CD4-positive, alpha-beta T cell treated with Interleukin-2 at 100 ng/mL for 4 hours (primary cell): ENCODE measurements at regions not wholly inside any gene's neighbourhood (a gene's known extent, or its start where the extent isn't known, plus 50 kb on each side); places are given as distances from the start of the nearest gene placed in this dataset.
"Not testable (repeated sequence)": the region's sequence is repeated elsewhere in the genome, so short reads cannot be mapped to it uniquely, and the experiment has no call there.

ENCODE experiments used
- DNase-seq: peaks from one replicate; pipeline ENCODE4 v3.0.0-alpha.2; 2020; ENCODE audit warnings: low spot score

DNA sequence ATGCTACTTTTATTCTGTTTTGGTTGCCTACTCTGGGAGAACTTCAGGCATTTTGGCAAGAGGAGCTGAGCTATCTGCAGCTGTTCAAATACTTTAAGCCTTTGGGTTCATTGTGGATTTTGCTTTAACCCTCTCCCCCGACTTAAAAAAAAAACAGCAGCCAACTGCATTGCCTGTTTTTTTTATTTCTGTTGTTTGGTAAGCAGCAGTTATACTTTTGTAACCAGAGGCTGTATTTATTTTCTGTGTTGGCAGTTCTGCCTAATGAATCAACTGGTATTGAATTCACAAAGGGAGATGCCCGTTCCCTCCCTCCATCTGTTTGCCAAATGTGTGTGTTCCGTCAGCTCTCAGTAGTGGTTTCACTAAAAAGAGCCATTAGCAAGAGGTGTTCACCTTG, 484.0 kb downstream of the UTRN start:
- no peak for DNase-seq

DNA sequence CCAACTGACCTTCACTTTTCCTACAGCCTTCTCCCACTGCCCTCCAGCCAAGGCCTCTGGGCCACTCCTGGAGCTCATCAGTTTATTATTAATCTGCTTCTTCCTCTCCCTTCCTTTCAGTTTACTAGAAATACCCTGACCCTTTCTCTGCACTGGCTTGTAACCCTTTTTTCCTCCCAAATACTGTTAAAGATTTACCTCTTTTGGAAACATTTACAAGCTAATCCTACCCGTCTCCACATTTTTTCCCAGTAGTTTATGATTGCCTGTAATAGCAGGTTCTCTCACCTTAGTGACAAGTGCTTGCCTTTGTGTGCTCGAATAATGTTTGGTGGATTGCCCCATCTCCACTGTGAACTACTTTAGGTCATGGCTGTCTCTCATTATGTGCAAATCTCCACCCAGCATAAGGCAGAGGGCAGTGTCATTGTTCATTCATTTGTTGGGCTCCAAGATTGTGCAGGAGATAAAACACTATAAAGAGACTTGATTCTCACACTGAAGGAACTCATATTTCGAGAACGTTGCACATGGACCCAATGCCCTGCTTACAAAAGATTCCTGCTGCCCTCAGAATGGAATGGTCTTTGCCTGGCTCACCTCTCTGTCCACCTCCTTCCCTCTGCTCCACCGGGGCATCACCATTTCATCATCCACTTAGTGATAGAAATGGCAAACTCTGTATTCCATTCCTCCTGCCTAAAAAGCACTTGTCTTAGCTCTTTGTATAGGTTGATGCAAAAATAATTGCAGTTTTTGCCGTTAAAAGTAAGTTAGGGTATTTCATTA, 491.1 kb downstream of the UTRN start:
- DNase-seq = no peak

GRCh38 chr6:144777249-144777648, 492.1 kb downstream of the UTRN start:
- DNase-seq = no peak

GRCh38 chr6:144778056-144778455, 492.9 kb downstream of the UTRN start:
- no peak for DNase-seq

GRCh38 chr6:144778773-144779492, 493.8 kb downstream of the UTRN start:
- no peak for DNase-seq

- DNase-seq = no peak
These were observed 496.7 kb downstream of the UTRN start for GRCh38 chr6:144781836-144782235.

DNA sequence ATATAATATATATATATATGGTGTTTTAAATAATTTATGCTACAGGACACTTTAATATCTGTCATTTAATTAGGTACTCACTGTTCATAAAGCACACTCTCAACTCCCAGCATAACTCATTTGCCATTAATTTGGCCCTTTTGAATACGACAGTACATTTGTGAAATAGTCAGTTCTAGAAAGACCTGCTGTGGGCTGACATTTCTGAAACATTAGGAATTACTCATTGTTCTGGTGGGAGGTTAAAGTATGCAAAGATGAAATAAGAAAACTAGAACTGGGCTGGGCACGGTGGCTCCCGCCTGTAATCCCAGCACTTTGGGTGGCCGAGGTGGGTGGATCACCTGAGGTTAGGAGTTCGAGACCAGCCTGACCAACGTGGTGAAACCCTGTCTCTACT, 497.5 kb downstream of the UTRN start:
- DNase-seq = no peak

DNA sequence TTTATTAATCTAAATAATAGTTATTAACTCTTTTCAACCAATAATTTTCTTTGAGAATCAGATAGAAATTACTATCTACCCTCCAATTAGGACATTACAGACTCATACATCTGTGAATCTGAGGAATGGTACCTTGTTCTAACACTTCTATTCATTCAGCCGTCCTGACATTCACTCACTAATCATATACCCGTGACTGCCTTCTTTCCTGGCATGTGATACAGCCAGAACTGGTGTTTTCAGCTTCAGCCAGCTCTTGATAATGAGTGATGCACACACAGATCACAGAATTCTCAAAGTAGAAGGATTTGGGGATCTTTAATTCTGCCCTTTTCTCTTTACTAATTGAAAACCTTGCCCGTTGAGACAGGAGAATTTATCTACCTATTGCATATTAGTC, 499.9 kb downstream of the UTRN start:
- no peak for DNase-seq

DNA sequence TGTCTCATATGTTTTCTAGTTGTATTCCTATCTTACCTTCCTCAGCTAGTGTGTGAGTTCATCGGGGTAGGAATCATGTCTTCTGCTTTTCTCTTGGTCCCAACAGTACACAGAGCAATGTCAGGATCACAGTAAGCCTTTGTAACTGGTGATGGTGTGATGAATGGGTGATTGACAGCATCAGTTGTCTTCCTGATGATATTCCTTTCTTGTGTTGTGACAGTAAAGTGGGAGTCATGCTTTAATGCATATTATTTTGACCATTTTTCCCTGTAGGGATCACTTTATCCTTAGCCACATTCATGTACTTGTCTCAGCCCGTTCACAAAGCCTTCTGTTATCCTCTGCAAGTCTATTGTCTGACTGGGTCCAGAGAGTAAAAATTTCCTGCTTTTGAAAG, 501.7 kb downstream of the UTRN start:
- no peak for DNase-seq

DNA sequence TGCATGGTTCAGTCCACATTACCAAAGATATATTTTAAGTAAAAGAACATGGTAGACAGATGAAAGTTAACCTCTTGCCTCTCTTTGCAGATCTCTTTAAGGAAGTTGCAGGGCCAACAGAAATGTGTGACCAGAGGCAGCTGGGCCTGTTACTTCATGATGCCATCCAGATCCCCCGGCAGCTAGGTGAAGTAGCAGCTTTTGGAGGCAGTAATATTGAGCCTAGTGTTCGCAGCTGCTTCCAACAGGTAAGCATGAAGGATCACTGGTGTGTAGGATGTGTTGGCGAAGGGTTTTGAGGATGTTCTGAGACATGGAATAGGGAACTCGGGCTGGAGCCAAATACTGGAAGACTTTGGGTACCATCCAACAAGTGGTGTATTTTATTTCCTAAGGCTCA, 508.6 kb downstream of the UTRN start:
- no peak for DNase-seq

DNA sequence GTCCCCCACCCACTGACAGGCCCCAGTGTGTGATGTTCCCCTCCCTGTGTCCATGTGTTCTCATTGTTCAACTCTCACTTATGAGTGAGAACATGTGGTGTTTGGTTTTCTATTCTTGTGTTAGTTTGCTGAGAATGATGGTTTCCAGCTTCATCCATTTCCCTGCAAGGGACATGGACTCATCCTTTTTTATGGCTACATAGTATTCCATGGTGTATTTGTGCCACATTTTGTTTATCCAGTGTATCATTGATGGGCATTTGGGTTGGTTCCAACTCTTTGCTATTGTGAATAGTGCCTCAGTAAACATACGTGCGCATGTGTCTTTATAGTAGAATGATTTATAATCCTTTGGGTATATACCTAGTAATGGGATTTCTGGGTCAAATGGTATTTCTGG, 509.9 kb downstream of the UTRN start:
- not testable (repeated sequence) for DNase-seq

- no peak for DNase-seq
These were observed 510.9 kb downstream of the UTRN start for GRCh38 chr6:144796070-144796469.

GRCh38 chr6:144797881-144798589, 512.9 kb downstream of the UTRN start:
- no peak for DNase-seq

GRCh38 chr6:144804246-144804790, 519.2 kb downstream of the UTRN start:
- no peak for DNase-seq

DNA sequence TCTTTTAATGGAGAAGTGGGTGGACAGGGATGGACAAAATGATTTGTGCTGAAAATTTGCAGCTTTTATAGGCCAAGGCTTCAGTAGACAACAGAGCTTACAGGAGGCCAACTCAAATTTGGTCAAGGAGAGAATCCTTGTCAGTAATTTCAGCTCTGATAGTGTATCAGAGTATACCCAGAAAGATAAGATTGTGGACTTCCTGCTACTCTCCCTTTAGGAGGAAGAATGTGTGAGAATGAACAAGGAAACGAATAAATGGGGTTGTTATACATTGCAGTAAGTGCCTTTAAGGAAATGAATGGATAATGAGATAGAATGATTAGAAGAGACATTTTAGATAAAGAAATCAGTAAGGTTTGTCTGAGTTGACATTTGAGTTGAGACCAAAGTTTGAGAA, 519.9 kb downstream of the UTRN start:
- DNase-seq = no peak

GRCh38 chr6:144806222-144806621, 521.1 kb downstream of the UTRN start:
- DNase-seq = no peak

DNA sequence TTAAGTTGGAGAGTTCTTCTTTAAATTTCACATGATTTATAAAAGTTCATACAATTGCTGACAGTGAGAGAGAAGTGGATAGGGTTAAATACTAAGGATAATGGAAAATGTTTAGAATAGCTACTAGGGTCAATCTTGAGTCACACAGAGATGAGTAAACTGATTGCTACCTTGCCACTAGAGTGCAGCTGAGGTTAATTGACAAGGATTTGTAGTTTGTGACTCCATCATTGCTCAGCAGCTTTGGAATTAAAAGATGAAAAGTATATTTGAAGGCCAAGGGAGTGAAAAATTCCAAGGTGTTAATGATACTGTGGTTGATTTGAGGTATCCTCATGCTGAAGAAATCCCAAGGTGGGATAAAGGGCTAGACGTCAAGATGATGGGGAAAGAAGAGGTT, 524.0 kb downstream of the UTRN start:
- no peak for DNase-seq

DNA sequence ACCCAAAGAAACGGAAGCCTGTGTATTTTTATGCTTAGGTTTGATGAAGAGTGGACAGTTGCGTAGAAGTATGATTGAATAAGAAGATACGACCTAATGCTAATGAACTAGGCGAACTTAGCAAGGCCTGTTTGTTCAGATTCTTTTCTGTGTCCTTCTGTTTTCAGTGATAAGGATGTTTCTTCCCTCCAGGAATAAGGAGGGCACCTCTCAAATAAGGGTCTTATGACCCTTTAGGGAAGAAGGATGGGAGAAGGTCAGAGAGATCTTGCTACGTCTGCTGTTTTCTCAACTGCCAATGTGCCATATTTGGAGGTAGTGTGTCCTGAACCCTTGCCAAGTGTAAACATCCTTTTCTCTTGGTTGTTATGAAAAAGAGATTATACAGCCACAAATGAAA, 524.8 kb downstream of the UTRN start:
- DNase-seq = no peak

- no peak for DNase-seq
These were observed 526.0 kb downstream of the UTRN start for GRCh38 chr6:144811140-144811539.

DNA sequence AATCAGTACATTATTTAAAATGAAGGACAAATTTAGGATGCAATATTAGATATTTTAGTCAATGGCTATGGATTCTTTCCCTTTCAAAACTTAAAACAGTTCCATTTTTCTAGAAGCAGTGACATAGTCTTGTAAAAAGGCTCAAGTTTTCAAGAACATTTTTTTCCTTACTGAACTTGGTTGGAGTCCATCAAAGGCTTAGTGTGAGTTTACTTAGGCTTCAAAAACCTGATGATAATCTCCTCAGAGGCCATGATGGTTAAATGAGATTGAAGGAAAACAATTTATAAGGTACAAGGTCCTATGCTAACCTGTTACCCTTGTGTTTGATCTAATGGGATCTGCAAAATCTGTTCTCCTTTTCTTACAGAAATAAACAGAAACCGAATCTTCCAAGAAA, 531.8 kb downstream of the UTRN start:
- no peak for DNase-seq

DNA sequence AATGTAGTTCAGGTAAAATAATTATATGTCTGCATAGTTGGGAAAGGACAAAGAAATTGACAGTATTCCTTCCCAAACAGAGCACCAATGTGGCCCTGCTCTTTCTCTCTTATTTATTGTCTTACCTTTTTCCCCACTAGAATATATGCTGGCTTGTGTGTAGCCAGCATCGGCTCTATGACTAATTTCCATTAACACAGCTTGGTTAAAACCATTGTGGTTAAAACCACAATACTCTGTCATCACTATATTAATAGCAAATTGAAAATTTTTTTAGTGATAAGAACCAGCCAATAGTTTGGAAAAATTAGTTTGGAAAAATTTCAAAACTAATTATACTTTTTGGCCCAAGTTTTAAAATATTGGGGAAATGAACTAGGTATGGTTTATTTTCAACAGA, 535.1 kb downstream of the UTRN start:
- no peak for DNase-seq

GRCh38 chr6:144823131-144823530, 538.0 kb downstream of the UTRN start:
- no peak for DNase-seq

DNA sequence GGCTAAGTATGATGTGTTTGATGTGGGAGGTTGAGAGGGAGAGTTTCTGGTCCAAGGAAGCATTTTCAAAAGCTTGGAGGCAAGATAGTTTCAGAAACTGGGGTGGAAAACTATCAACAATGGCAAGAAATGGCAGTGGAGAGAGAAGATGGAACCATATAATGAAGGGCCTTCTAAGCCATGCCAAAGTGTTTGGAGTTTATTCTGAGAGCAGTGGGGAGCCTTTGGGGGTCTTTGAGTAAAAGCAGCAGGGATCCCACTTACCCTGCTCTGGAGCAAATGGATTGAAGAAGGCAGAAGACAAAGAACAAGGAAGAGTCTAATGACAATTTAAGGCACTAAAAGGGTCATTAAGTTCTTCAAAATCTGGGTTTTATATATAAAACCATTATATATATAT, 538.9 kb downstream of the UTRN start:
- DNase-seq = no peak
